Body of pancreas (tissue), 4 donors: ENCODE measurements at regions not wholly inside any gene's neighbourhood (a gene's known extent, or its start where the extent isn't known, plus 50 kb on each side); places are given as distances from the start of the nearest gene placed in this dataset.

Experiments
- POLR2A ChIP-seq, 3 donors: fragments of 450-650 bp; IDR thresholded peaks; one replicate each; pipeline ENCODE4 v1.6.1; 2016; ENCODE audit warnings: antibody characterized with exemption in 3 of 3, mild to moderate bottlenecking in 2 of 3
- TF ChIP-seq, protein P1 (sequence below), 7 experiments: fragments of 450-650 bp in 4 of 7; fragments of 200-600 bp in 3 of 7; sonication (generic) in 3 of 7; IDR thresholded peaks; one replicate each; pipeline ENCODE4 v1.5.1; 2016 to 2019; ENCODE audit warnings: antibody characterized with exemption in 7 of 7

DNA sequence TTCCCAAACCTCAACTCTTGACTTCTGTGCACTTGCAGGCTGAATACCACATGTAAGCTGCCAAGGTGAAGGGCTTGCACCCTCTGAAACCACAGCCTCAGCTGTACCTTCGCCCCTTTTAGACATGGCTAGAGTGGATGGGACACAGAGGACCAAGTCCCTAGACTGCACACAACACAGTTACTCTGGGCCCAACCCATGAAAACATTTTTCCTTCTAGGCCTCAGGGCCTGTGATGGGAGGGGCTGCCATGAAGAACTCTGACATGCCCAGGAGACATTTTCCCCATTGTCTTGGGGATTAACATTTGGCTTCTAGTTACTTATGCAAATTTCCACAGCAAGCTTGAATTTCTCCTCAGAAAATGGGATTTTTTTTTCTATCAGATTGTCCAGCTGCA, 331.0 kb upstream of the RGMB start:
- TF ChIP-seq, protein P1, sequence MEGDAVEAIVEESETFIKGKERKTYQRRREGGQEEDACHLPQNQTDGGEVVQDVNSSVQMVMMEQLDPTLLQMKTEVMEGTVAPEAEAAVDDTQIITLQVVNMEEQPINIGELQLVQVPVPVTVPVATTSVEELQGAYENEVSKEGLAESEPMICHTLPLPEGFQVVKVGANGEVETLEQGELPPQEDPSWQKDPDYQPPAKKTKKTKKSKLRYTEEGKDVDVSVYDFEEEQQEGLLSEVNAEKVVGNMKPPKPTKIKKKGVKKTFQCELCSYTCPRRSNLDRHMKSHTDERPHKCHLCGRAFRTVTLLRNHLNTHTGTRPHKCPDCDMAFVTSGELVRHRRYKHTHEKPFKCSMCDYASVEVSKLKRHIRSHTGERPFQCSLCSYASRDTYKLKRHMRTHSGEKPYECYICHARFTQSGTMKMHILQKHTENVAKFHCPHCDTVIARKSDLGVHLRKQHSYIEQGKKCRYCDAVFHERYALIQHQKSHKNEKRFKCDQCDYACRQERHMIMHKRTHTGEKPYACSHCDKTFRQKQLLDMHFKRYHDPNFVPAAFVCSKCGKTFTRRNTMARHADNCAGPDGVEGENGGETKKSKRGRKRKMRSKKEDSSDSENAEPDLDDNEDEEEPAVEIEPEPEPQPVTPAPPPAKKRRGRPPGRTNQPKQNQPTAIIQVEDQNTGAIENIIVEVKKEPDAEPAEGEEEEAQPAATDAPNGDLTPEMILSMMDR (IDR thresholded peaks at IDR 0.05) = no peak
- TF ChIP-seq POLR2A (IDR thresholded peaks at IDR 0.05) = no peak
